GM23338 (cell line): ENCODE measurements at regions not wholly inside any gene's neighbourhood (a gene's known extent, or its start where the extent isn't known, plus 50 kb on each side); places are given as distances from the start of the nearest gene placed in this dataset.

Experiments used
- ATAC-seq: fragments of 200-7000 bp; cut with Tn5 transposase; 3 replicates; pipeline ENCODE4 v1.9.1; 2020
- DNase-seq: peaks from one replicate; pipeline ENCODE4 v3.0.0-alpha.2; 2015; ENCODE audit warnings: low spot score
- H2AFZ ChIP-seq: fragments of 200-600 bp; sonication (generic); 2 replicates; pipeline ENCODE4 v1.8.0; 2016; ENCODE audit warnings: antibody characterized with exemption, mild to moderate bottlenecking, moderate library complexity
- H3F3A ChIP-seq: fragments of 200-600 bp; sonication (generic); replicated peaks from 2 replicates; pipeline ENCODE4 v1.8.0; 2017; ENCODE audit warnings: antibody characterized with exemption, mixed run types, low read depth
- H3K27ac ChIP-seq: fragments of 200-600 bp; sonication (generic); 2 replicates; pipeline ENCODE4 v1.6.1; 2016; ENCODE audit warnings: low read depth
- H3K27me3 ChIP-seq: fragments of 200-600 bp; sonication (generic); 2 replicates; pipeline ENCODE4 v1.8.0; 2016; ENCODE audit warnings: mild to moderate bottlenecking, mixed run types, moderate library complexity; ENCODE audit not compliant: insufficient read depth
- H3K36me3 ChIP-seq: fragments of 200-600 bp; sonication (generic); 2 replicates; pipeline ENCODE4 v1.8.0; 2016; ENCODE audit warnings: mild to moderate bottlenecking; ENCODE audit not compliant: insufficient read depth
- H3K4me1 ChIP-seq: fragments of 200-600 bp; sonication (generic); 2 replicates; pipeline ENCODE4 v1.8.0; 2016; ENCODE audit warnings: mild to moderate bottlenecking, moderate library complexity; ENCODE audit not compliant: insufficient read depth
- H3K4me2 ChIP-seq: fragments of 200-600 bp; sonication (generic); 2 replicates; pipeline ENCODE4 v1.7.1; 2017; ENCODE audit warnings: mixed run types
- H3K4me3 ChIP-seq: fragments of 200-600 bp; sonication (generic); 2 replicates; pipeline ENCODE4 v1.6.1; 2016; ENCODE audit warnings: mixed run types
- H3K79me2 ChIP-seq: fragments of 200-600 bp; sonication (generic); replicated peaks from 2 replicates; pipeline ENCODE4 v1.8.0; 2017; ENCODE audit warnings: mild to moderate bottlenecking; ENCODE audit not compliant: insufficient read depth
- H3K9me2 ChIP-seq: fragments of 200-600 bp; sonication (generic); 2 replicates; pipeline ENCODE4 v1.8.0; 2017; ENCODE audit not compliant: insufficient read depth
- H4K20me1 ChIP-seq: fragments of 200-600 bp; sonication (generic); replicated peaks from 2 replicates; pipeline ENCODE4 v1.8.0; 2017; ENCODE audit warnings: mild to moderate bottlenecking; ENCODE audit not compliant: insufficient read depth
- H3K27ac Mint-ChIP-seq: 2 replicates; pipeline ENCODE4 v1.8.0; 2020; ENCODE audit warnings: inconsistent platforms, mild to moderate bottlenecking, moderate library complexity, mixed read lengths
- H3K27me3 Mint-ChIP-seq: 3 replicates; pipeline ENCODE4 v1.8.0; 2022; ENCODE audit warnings: low read depth, mild to moderate bottlenecking, moderate library complexity, mixed read lengths, inconsistent platforms; ENCODE audit not compliant: insufficient read depth, poor library complexity
- H3K36me3 Mint-ChIP-seq: 3 replicates; pipeline ENCODE4 v1.8.0; 2021; ENCODE audit warnings: low read depth, mild to moderate bottlenecking, inconsistent platforms, moderate library complexity, mixed read lengths
- H3K4me1 Mint-ChIP-seq: 3 replicates; pipeline ENCODE4 v1.8.0; 2020; ENCODE audit warnings: mild to moderate bottlenecking, inconsistent platforms, mixed read lengths
- H3K4me3 Mint-ChIP-seq: 3 replicates; pipeline ENCODE4 v1.8.0; 2021; ENCODE audit warnings: moderate library complexity, mild to moderate bottlenecking, inconsistent platforms, mixed read lengths
- H3K9me3 Mint-ChIP-seq: 3 replicates; pipeline ENCODE4 v1.8.0; 2020; ENCODE audit warnings: moderate library complexity, mild to moderate bottlenecking, inconsistent platforms, mixed read lengths
- CREB1 ChIP-seq: fragments of 250-450 bp; sonication (Bioruptor Pico); IDR thresholded peaks from 2 replicates; pipeline ENCODE4 v1.5.0; 2020; ENCODE audit warnings: low read depth, mild to moderate bottlenecking, moderate library complexity
- EZH2 ChIP-seq: fragments of 200-600 bp; sonication (generic); IDR thresholded peaks from one replicate; pipeline ENCODE4 v1.8.0; 2017; ENCODE audit warnings: antibody characterized with exemption, mild to moderate bottlenecking, low read depth; ENCODE audit not compliant: unreplicated experiment
- EZH2phosphoT487 ChIP-seq: fragments of 200-600 bp; sonication (generic); IDR thresholded peaks from one replicate; pipeline ENCODE4 v1.8.1; 2018; ENCODE audit warnings: antibody characterized with exemption; ENCODE audit not compliant: unreplicated experiment
- NANOG ChIP-seq: IDR thresholded peaks from 2 replicates; pipeline ENCODE4 v1.6.1; 2016; ENCODE audit warnings: antibody characterized with exemption, borderline replicate concordance
- POLR2AphosphoS5 ChIP-seq: IDR thresholded peaks from 2 replicates; pipeline ENCODE4 v1.6.1; 2016; ENCODE audit warnings: antibody characterized with exemption, low read depth
- ZNF331 ChIP-seq: fragments of 250-450 bp; sonication (Bioruptor Pico); IDR thresholded peaks from 2 replicates; pipeline ENCODE4 v1.5.0; 2020; ENCODE audit warnings: low read depth, mild to moderate bottlenecking, moderate library complexity
- TF ChIP-seq, protein P1 (sequence below): fragments of 250-450 bp; sonication (Bioruptor Pico); IDR thresholded peaks from 2 replicates; pipeline ENCODE4 v1.5.0; 2020; ENCODE audit warnings: mild to moderate bottlenecking, moderate library complexity
- TF ChIP-seq, protein P2 (sequence below), 2 experiments: fragments of 200-600 bp in 1 of 2; sonication (generic) in 1 of 2; conservative IDR thresholded peaks; 2 replicates each; pipeline versions ENCODE4 v1.5.1 to v1.6.1; 2016 to 2017; ENCODE audit warnings: antibody characterized with exemption in 2 of 2, low read depth in 2 of 2, mild to moderate bottlenecking in 2 of 2, moderate library complexity in 1 of 2
- TF ChIP-seq, protein P3 (sequence below): IDR thresholded peaks from 2 replicates; pipeline ENCODE4 v1.6.1; 2016; ENCODE audit warnings: antibody characterized with exemption

DNA sequence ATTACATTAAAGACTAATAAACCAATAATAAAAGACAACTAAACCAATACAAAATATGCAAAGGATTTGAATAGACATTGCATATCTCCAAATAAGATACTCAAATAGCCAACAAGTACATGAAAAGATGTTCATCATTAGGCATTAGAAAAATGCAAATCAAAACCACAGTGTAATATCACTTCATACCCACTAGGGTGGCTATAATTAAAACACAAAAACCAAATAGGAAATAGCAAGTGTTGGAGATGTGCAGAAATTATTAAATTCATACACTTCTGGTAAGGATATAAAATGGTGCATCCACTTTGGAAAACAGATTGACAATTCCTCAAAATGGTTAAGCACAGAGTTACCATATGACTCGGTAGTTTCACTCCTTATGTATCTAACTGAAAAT lies 860.8 kb upstream of the DIAPH2 start:
- H3K36me3 ChIP-seq = no peaks in the 10 kb centered on the region
- no peaks in the 10 kb centered on the region for H3K36me3 Mint-ChIP-seq
- H4K20me1 ChIP-seq = no peaks in the 10 kb centered on the region
- no peak overlapping the region for H3K4me3 ChIP-seq
- no peaks in the 10 kb centered on the region for H3K9me2 ChIP-seq
- no peak overlapping the region for H3K4me3 Mint-ChIP-seq
- H3K9me3 Mint-ChIP-seq = no peaks in the 10 kb centered on the region
- no peak overlapping the region for H3K4me2 ChIP-seq
- H3K27ac Mint-ChIP-seq = no peak overlapping the region
- no peak for DNase-seq
- H3F3A ChIP-seq = no peaks in the 10 kb centered on the region
- H3K4me1 Mint-ChIP-seq = peaks cover 4% of the 10 kb centered on the region; the same call in 2 of the 3 replicates
- H2AFZ ChIP-seq = no peak overlapping the region
- no peak for ATAC-seq
- H3K27me3 Mint-ChIP-seq = no peaks in the 10 kb centered on the region
- no peaks in the 10 kb centered on the region; the same call in 1 of the 2 replicates for H3K4me1 ChIP-seq
- H3K27me3 ChIP-seq = no peaks in the 10 kb centered on the region
- no peaks in the 10 kb centered on the region for H3K79me2 ChIP-seq
- no peak overlapping the region for H3K27ac ChIP-seq
- TF ChIP-seq NANOG (no peak), EZH2phosphoT487 (no peak)
- TF ChIP-seq, protein P1, sequence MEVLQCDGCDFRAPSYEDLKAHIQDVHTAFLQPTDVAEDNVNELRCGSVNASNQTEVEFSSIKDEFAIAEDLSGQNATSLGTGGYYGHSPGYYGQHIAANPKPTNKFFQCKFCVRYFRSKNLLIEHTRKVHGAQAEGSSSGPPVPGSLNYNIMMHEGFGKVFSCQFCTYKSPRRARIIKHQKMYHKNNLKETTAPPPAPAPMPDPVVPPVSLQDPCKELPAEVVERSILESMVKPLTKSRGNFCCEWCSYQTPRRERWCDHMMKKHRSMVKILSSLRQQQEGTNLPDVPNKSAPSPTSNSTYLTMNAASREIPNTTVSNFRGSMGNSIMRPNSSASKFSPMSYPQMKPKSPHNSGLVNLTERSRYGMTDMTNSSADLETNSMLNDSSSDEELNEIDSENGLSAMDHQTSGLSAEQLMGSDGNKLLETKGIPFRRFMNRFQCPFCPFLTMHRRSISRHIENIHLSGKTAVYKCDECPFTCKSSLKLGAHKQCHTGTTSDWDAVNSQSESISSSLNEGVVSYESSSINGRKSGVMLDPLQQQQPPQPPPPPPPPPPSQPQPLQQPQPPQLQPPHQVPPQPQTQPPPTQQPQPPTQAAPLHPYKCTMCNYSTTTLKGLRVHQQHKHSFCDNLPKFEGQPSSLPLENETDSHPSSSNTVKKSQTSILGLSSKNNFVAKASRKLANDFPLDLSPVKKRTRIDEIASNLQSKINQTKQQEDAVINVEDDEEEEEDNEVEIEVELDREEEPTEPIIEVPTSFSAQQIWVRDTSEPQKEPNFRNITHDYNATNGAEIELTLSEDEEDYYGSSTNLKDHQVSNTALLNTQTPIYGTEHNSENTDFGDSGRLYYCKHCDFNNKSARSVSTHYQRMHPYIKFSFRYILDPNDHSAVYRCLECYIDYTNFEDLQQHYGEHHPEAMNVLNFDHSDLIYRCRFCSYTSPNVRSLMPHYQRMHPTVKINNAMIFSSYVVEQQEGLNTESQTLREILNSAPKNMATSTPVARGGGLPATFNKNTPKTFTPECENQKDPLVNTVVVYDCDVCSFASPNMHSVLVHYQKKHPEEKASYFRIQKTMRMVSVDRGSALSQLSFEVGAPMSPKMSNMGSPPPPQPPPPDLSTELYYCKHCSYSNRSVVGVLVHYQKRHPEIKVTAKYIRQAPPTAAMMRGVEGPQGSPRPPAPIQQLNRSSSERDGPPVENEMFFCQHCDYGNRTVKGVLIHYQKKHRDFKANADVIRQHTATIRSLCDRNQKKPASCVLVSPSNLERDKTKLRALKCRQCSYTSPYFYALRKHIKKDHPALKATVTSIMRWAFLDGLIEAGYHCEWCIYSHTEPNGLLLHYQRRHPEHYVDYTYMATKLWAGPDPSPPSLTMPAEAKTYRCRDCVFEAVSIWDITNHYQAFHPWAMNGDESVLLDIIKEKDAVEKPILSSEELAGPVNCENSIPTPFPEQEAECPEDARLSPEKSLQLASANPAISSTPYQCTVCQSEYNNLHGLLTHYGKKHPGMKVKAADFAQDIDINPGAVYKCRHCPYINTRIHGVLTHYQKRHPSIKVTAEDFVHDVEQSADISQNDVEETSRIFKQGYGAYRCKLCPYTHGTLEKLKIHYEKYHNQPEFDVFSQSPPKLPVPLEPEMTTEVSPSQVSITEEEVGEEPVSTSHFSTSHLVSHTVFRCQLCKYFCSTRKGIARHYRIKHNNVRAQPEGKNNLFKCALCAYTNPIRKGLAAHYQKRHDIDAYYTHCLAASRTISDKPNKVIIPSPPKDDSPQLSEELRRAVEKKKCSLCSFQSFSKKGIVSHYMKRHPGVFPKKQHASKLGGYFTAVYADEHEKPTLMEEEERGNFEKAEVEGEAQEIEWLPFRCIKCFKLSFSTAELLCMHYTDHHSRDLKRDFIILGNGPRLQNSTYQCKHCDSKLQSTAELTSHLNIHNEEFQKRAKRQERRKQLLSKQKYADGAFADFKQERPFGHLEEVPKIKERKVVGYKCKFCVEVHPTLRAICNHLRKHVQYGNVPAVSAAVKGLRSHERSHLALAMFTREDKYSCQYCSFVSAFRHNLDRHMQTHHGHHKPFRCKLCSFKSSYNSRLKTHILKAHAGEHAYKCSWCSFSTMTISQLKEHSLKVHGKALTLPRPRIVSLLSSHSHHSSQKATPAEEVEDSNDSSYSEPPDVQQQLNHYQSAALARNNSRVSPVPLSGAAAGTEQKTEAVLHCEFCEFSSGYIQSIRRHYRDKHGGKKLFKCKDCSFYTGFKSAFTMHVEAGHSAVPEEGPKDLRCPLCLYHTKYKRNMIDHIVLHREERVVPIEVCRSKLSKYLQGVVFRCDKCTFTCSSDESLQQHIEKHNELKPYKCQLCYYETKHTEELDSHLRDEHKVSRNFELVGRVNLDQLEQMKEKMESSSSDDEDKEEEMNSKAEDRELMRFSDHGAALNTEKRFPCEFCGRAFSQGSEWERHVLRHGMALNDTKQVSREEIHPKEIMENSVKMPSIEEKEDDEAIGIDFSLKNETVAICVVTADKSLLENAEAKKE = no peak
- TF ChIP-seq, protein P2, sequence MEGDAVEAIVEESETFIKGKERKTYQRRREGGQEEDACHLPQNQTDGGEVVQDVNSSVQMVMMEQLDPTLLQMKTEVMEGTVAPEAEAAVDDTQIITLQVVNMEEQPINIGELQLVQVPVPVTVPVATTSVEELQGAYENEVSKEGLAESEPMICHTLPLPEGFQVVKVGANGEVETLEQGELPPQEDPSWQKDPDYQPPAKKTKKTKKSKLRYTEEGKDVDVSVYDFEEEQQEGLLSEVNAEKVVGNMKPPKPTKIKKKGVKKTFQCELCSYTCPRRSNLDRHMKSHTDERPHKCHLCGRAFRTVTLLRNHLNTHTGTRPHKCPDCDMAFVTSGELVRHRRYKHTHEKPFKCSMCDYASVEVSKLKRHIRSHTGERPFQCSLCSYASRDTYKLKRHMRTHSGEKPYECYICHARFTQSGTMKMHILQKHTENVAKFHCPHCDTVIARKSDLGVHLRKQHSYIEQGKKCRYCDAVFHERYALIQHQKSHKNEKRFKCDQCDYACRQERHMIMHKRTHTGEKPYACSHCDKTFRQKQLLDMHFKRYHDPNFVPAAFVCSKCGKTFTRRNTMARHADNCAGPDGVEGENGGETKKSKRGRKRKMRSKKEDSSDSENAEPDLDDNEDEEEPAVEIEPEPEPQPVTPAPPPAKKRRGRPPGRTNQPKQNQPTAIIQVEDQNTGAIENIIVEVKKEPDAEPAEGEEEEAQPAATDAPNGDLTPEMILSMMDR (conservative IDR thresholded peaks at IDR 0.05; ENCODE audit: low read depth in 2 of 2) = peak in 1 of 2 experiments; percentile 22; a peak in 1 of 4 replicates

DNA sequence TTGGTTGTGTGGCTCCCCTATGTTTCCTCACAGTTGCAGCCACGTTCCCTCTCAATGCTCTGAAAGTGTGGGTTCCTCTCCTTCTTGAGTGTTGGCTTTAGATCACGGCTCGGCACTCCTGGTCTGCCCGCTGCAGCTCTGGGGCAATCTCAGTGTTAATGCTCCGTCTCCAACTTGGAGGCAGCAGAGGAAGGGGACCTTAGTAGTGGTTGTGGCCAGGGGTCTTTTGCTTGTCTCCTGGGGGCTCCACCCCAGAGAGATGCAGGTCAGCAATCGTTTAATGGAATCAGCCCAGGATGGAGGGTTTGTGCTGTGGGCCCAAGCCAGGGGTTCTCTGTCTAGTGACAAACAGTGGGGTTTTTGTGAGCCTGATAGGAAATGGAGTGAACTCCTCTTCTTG lies 849.4 kb upstream of the DIAPH2 start:
- Histone ChIP-seq H3K4me2 (no peak overlapping the region), H3K27ac (no peak overlapping the region), H3K4me3 (no peak overlapping the region), H2AFZ (no peak overlapping the region), H3K79me2 (no peaks in the 10 kb centered on the region), H3K9me2 (no peaks in the 10 kb centered on the region), H3F3A (no peaks in the 10 kb centered on the region), H3K4me1 (no peaks in the 10 kb centered on the region), H3K27me3 (no peaks in the 10 kb centered on the region), H4K20me1 (no peaks in the 10 kb centered on the region), H3K36me3 (no peaks in the 10 kb centered on the region)
- Mint-ChIP-seq H3K36me3 (no peaks in the 10 kb centered on the region), H3K27me3 (peaks cover 2% of the 10 kb centered on the region), H3K4me3 (no peak overlapping the region), H3K4me1 (no peaks in the 10 kb centered on the region), H3K27ac (no peak overlapping the region), H3K9me3 (no peaks in the 10 kb centered on the region; the same call in 2 of the 3 replicates)
- ATAC-seq (no peak), DNase-seq (no peak)
- TF ChIP-seq ZNF331 (CRISPR knock-in tag) = no peak
- TF ChIP-seq, protein P3, sequence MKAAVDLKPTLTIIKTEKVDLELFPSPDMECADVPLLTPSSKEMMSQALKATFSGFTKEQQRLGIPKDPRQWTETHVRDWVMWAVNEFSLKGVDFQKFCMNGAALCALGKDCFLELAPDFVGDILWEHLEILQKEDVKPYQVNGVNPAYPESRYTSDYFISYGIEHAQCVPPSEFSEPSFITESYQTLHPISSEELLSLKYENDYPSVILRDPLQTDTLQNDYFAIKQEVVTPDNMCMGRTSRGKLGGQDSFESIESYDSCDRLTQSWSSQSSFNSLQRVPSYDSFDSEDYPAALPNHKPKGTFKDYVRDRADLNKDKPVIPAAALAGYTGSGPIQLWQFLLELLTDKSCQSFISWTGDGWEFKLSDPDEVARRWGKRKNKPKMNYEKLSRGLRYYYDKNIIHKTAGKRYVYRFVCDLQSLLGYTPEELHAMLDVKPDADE = no peak
- TF ChIP-seq, protein P2 (conservative IDR thresholded peaks at IDR 0.05; ENCODE audit: low read depth in 2 of 2) = no peak
- no peak for TF ChIP-seq EZH2
- TF ChIP-seq CREB1 = no peak
- no peak for TF ChIP-seq NANOG
- no peak for TF ChIP-seq POLR2AphosphoS5
- no peak for TF ChIP-seq EZH2phosphoT487
